GM18498 (cell line): ENCODE measurements at regions not wholly inside any gene's neighbourhood (a gene's known extent, or its start where the extent isn't known, plus 50 kb on each side); places are given as distances from the start of the nearest gene placed in this dataset.

Experiments used
- ATAC-seq: cut with Tn5 transposase; IDR thresholded peaks from one replicate; pipeline ENCODE4 v1.9.1; 2021; ENCODE audit warnings: mild to moderate bottlenecking, moderate library complexity; ENCODE audit not compliant: unreplicated experiment

DNA sequence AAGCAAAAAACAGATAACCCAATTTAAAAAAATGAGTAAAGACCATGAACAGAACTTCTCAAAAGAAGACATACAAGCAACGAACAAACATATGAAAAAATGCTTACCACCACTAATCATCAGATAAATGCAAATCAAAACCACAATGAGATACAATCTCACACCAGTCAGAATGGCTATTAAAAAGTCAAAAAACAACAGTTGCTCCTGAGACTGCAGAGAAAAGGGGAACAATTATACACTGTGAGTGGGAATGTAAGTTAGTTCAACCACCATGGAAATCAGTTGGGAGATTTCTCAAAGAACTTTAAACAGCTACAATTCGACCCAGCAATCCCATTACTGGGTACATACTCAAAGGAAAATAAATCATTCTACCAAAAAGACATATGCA is 131.6 kb downstream of the PTGER3 start:
- ATAC-seq = no peak

DNA sequence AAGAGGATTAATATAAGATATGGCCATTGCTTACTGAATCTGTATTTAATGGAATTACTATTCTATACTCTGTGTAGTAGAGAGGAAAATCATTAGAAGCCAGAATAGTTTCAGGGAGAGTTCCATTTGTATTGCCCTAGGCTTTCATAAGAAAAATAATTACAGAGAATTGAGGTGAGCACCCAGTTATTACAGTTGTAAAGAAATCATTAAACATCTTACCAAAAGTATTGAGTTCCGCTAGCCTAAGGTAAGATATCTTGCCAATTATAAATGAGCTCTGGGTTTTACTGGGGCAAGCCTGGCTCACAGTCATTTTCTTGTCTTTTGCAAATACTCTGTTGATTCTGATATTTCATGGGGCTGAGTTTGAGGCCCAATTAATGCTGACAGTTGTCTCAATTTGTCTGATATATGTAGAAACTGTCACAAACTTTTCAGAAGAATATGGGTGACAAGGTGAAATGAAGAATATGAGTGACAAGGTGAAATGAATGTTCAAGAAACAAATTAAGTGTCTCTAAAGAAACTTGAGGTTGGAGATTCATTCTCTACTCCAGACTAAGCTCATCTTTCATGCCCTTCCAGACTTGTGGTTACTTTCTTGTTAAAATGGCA is 127.8 kb downstream of the PTGER3 start:
- ATAC-seq = no peak
